ENCODE measurements at regions not wholly inside any gene's neighbourhood (a gene's known extent, or its start where the extent isn't known, plus 50 kb on each side); places are given as distances from the start of the nearest gene placed in this dataset.

DNA sequence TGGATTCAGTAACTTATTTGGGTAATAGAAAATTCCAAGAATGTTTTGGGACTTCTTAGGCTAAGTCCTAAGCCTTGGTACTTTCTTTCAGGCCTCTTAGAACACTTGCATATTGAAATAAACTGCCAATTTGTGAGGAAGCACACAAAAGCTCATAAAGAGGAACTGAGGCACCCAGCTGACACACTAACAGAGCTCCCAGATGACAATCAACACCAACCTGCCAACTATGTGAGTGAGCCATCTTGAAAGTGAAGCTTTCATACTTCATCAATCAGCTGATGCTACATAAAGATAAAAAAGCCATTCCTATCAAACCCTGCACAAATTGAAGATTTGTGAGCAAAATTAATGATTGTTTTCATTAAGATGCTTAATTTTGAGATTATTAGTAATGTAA lies 832.5 kb upstream of the EPHA7 start:
- TF ChIP-seq POLR2A (IDR thresholded peaks at IDR 0.05; ENCODE audit: low read depth, low read length) (no peak), JUN (IDR thresholded peaks at IDR 0.05; ENCODE audit: borderline replicate concordance, insufficient read depth, insufficient read length, low read depth) (no peak), CTCF (IDR thresholded peaks at IDR 0.05; ENCODE audit: extremely low read depth in 1 of 2, insufficient read depth in 1 of 2, low read depth in 1 of 2, low read length in 2 of 2) (no peak), MYC (IDR thresholded peaks at IDR 0.05; ENCODE audit: low read depth, low read length) (no peak), MAX (IDR thresholded peaks at IDR 0.05; ENCODE audit: insufficient read depth, insufficient read length) (no peak), FOS (IDR thresholded peaks at IDR 0.05; ENCODE audit: borderline replicate concordance, insufficient read depth, low read length) (no peak), POLR2AphosphoS5 (IDR thresholded peaks at IDR 0.05; ENCODE audit: insufficient read depth, low read depth, low read length) (no peak)
- Histone ChIP-seq H3K4me1 (ENCODE audit: control insufficient read depth, extremely low read depth, insufficient read depth, low read length) (no peaks in the 10 kb centered on the region), H3K9me3 (replicated peaks; ENCODE audit: control insufficient read depth, insufficient read depth, low read length) (no peaks in the 10 kb centered on the region), H3K9ac (replicated peaks; ENCODE audit: extremely low read depth, insufficient read depth, low read length) (no peak overlapping the region), H3K4me3 (replicated peaks in 1 of 3; ENCODE audit: insufficient read depth in 1 of 3, low read depth in 1 of 3, low read length in 3 of 3) (no peak overlapping the region), H3K79me2 (ENCODE audit: control insufficient read depth, insufficient read depth, low read length) (no peaks in the 10 kb centered on the region), H3K27ac (ENCODE audit: insufficient read depth, low read depth, low read length) (no peak overlapping the region), H3K27me3 (ENCODE audit: control insufficient read depth in 2 of 2, insufficient read depth in 2 of 2, low read length in 2 of 2) (no peaks in the 10 kb centered on the region), H4K20me1 (replicated peaks; ENCODE audit: control insufficient read depth, extremely low read depth, insufficient read depth, low read length) (no peaks in the 10 kb centered on the region), H3K9me1 (replicated peaks; ENCODE audit: control insufficient read depth, extremely low read depth, insufficient read depth, low read length) (no peaks in the 10 kb centered on the region), H3K4me2 (ENCODE audit: insufficient read depth, low read length) (no peak overlapping the region), H3K36me3 (ENCODE audit: control insufficient read depth in 2 of 2, extremely low read depth in 1 of 2, insufficient read depth in 2 of 2, low read length in 2 of 2) (no peaks in the 10 kb centered on the region), H2AFZ (ENCODE audit: low read depth, low read length) (no peak overlapping the region)
- dilution Hi-C loops (cut with MboI; ENCODE audit: extremely low pct_ligation_motif_present, low sequenced_read_pairs): no loop called here
- CTCF ChIA-PET: no interaction called here
- no TSS peak for BruUV-seq (replicated peaks)
- DNase-seq (ENCODE audit: low read depth, low spot score) (no peak), FAIRE-seq (no peak)
- POLR2A ChIA-PET: no interaction called here
- intact Hi-C loops (cut with micrococcal nuclease): loop anchor here (5.0 kb wide), 1 partner anchor 530 kb away; no protein-coding TSS in a partner anchor

GRCh38 chr6:94245395-94245794 lies 826.0 kb upstream of the EPHA7 start:
- H3K27ac ChIP-seq (ENCODE audit: insufficient read depth, low read depth, low read length): no peak overlapping the region
- no peaks in the 10 kb centered on the region for H3K4me1 ChIP-seq (ENCODE audit: control insufficient read depth, extremely low read depth, insufficient read depth, low read length)
- no peaks in the 10 kb centered on the region for H3K79me2 ChIP-seq (ENCODE audit: control insufficient read depth, insufficient read depth, low read length)
- no peak overlapping the region for H2AFZ ChIP-seq (ENCODE audit: low read depth, low read length)
- POLR2A ChIA-PET: no interaction called here
- H3K9ac ChIP-seq (replicated peaks; ENCODE audit: extremely low read depth, insufficient read depth, low read length): no peak overlapping the region
- TF ChIP-seq MAX (IDR thresholded peaks at IDR 0.05; ENCODE audit: insufficient read depth, insufficient read length) (no peak), POLR2A (IDR thresholded peaks at IDR 0.05; ENCODE audit: low read depth, low read length) (no peak), JUN (IDR thresholded peaks at IDR 0.05; ENCODE audit: borderline replicate concordance, insufficient read depth, insufficient read length, low read depth) (no peak), FOS (IDR thresholded peaks at IDR 0.05; ENCODE audit: borderline replicate concordance, insufficient read depth, low read length) (no peak), CTCF (IDR thresholded peaks at IDR 0.05; ENCODE audit: extremely low read depth in 1 of 2, insufficient read depth in 1 of 2, low read depth in 1 of 2, low read length in 2 of 2) (no peak), EZH2 (IDR thresholded peaks at IDR 0.05; ENCODE audit: borderline replicate concordance, low read depth, low read length, severe bottlenecking) (no peak), GATA2 (IDR thresholded peaks at IDR 0.05; ENCODE audit: insufficient read depth, insufficient read length, low read depth, low read length) (no peak), MYC (IDR thresholded peaks at IDR 0.05; ENCODE audit: low read depth, low read length) (no peak), POLR2AphosphoS5 (IDR thresholded peaks at IDR 0.05; ENCODE audit: insufficient read depth, low read depth, low read length) (no peak)
- CTCF ChIA-PET: no interaction called here
- dilution Hi-C loops (cut with MboI; ENCODE audit: extremely low pct_ligation_motif_present, low sequenced_read_pairs): no loop called here
- no peaks in the 10 kb centered on the region for H4K20me1 ChIP-seq (replicated peaks; ENCODE audit: control insufficient read depth, extremely low read depth, insufficient read depth, low read length)
- H3K4me3 ChIP-seq (replicated peaks in 1 of 3; ENCODE audit: insufficient read depth in 1 of 3, low read depth in 1 of 3, low read length in 3 of 3): no peak overlapping the region
- FAIRE-seq: no peak
- no peaks in the 10 kb centered on the region for H3K27me3 ChIP-seq (ENCODE audit: control insufficient read depth in 2 of 2, insufficient read depth in 2 of 2, low read length in 2 of 2)
- no peaks in the 10 kb centered on the region for H3K36me3 ChIP-seq (ENCODE audit: control insufficient read depth in 2 of 2, extremely low read depth in 1 of 2, insufficient read depth in 2 of 2, low read length in 2 of 2)
- intact Hi-C loops (cut with micrococcal nuclease): no loop called here
- BruUV-seq (replicated peaks): no TSS peak
- H3K4me2 ChIP-seq (ENCODE audit: insufficient read depth, low read length): no peak overlapping the region
- no peaks in the 10 kb centered on the region for H3K9me3 ChIP-seq (replicated peaks; ENCODE audit: control insufficient read depth, insufficient read depth, low read length)
- H3K9me1 ChIP-seq (replicated peaks; ENCODE audit: control insufficient read depth, extremely low read depth, insufficient read depth, low read length): no peaks in the 10 kb centered on the region
- no peak for DNase-seq (ENCODE audit: low read depth, low spot score)
